AG09309 (cell line): ENCODE measurements at regions not wholly inside any gene's neighbourhood (a gene's known extent, or its start where the extent isn't known, plus 50 kb on each side); places are given as distances from the start of the nearest gene placed in this dataset.

ENCODE experiments used
- DNase-seq: peaks from one replicate; pipeline ENCODE4 v3.0.0-alpha.2; 2010; ENCODE audit warnings: low read depth
- H3K4me3 ChIP-seq: 2 replicates; pipeline ENCODE4 v1.5.1; 2011; ENCODE audit warnings: mild to moderate bottlenecking, low read depth, low read length, moderate library complexity; ENCODE audit not compliant: control insufficient read depth
- CTCF ChIP-seq: IDR thresholded peaks from 2 replicates; pipeline ENCODE4 v1.5.1; 2011; ENCODE audit warnings: mild to moderate bottlenecking, low read depth, low read length, inconsistent platforms; ENCODE audit not compliant: insufficient read depth, control insufficient read depth; ENCODE audit errors: missing control alignments

GRCh38 chr6:139939189-139939979, 564.9 kb upstream of the CITED2 start:
- TF ChIP-seq CTCF = no peak
- DNase-seq = no peak
- H3K4me3 ChIP-seq = no peak overlapping the region

- TF ChIP-seq CTCF = no peak
- no peak for DNase-seq
- no peak overlapping the region for H3K4me3 ChIP-seq
Measured at GRCh38 chr6:139932671-139933070, 558.2 kb upstream of the CITED2 start.

- DNase-seq = no peak
- H3K4me3 ChIP-seq = no peak overlapping the region
- no peak for TF ChIP-seq CTCF
Measured at GRCh38 chr6:139931747-139932146, 557.3 kb upstream of the CITED2 start.

- no peak for DNase-seq
- H3K4me3 ChIP-seq = no peak overlapping the region
- no peak for TF ChIP-seq CTCF
Measured at GRCh38 chr6:139927742-139928305, 553.4 kb upstream of the CITED2 start.

- peak; percentile 52 for DNase-seq
- peak; percentile 32 for TF ChIP-seq CTCF
- H3K4me3 ChIP-seq = no peak overlapping the region
Measured at GRCh38 chr6:139927236-139927635, 552.8 kb upstream of the CITED2 start.

GRCh38 chr6:139926711-139927110, 552.3 kb upstream of the CITED2 start:
- no peak for DNase-seq
- H3K4me3 ChIP-seq = no peak overlapping the region
- no peak for TF ChIP-seq CTCF
